Thyroid gland (tissue), 4 donors: ENCODE measurements at regions not wholly inside any gene's neighbourhood (a gene's known extent, or its start where the extent isn't known, plus 50 kb on each side); places are given as distances from the start of the nearest gene placed in this dataset.

Experiments
- DNase-seq, 2 donors: peaks; one replicate each; pipeline ENCODE4 v3.0.0-alpha.2; 2019
- H3K27ac ChIP-seq, 3 donors: fragments of 200-600 bp; sonication (generic); 1 replicate in 2 of 3; 2 replicates in 1 of 3; pipeline ENCODE4 v1.5.1; 2016 to 2019; ENCODE audit warnings: mild to moderate bottlenecking in 1 of 3, moderate library complexity in 1 of 3
- H3K27me3 ChIP-seq: fragments of 200-600 bp; sonication (generic); one replicate; pipeline ENCODE4 v1.5.1; 2019
- H3K36me3 ChIP-seq, 2 donors: fragments of 200-600 bp; sonication (generic); one replicate each; pipeline ENCODE4 v1.5.1; 2016 to 2019
- H3K4me1 ChIP-seq, 2 donors: fragments of 200-600 bp; sonication (generic); one replicate each; pipeline ENCODE4 v1.5.1; 2017 to 2019
- H3K4me3 ChIP-seq, 3 donors: fragments of 200-600 bp; sonication (generic); replicated peaks in 1 of 3; 1 replicate in 2 of 3; 2 replicates in 1 of 3; pipeline ENCODE4 v1.5.1; 2016; ENCODE audit warnings: mild to moderate bottlenecking in 1 of 3
- H3K9me3 ChIP-seq: fragments of 200-600 bp; sonication (generic); one replicate; pipeline ENCODE4 v1.5.1; 2017
- CTCF ChIP-seq, 6 experiments: fragments of 200-600 bp in 3 of 6; fragments of 450-650 bp in 3 of 6; sonication (generic) in 3 of 6; IDR thresholded peaks; one replicate each; pipeline ENCODE4 v1.5.1; 2016 to 2019; ENCODE audit warnings: antibody characterized with exemption in 6 of 6, mild to moderate bottlenecking in 2 of 6, inconsistent platforms in 1 of 6, moderate library complexity in 1 of 6
- POLR2A ChIP-seq, 2 donors: fragments of 450-650 bp; IDR thresholded peaks; one replicate each; pipeline ENCODE4 v1.6.1; 2017; ENCODE audit warnings: antibody characterized with exemption in 2 of 2, mild to moderate bottlenecking in 2 of 2, moderate library complexity in 1 of 2
- WGBS, 2 donors: methylation state at CpG; one replicate each; pipeline ENCODE4 v1.1.5; 2017; 5-methylcytosine and 5-hydroxymethylcytosine counted together
- intact Hi-C: fragments of 100-400 bp; cut with DNase I; formaldehyde crosslinking; loops from one replicate; pipeline ENCODE4 v1.15.1; 2023

- TF ChIP-seq CTCF (IDR thresholded peaks at IDR 0.05), result no peak
- TF ChIP-seq POLR2A (IDR thresholded peaks at IDR 0.05), result no peak
- no peaks in the 10 kb centered on the region for H3K9me3 ChIP-seq
- intact Hi-C loops, result no loop called here
- H3K27ac ChIP-seq, result no peak overlapping the region
- no peaks in the 10 kb centered on the region for H3K36me3 ChIP-seq
- H3K4me3 ChIP-seq, result no peak overlapping the region
- no peaks in the 10 kb centered on the region for H3K4me1 ChIP-seq
- DNase-seq, result no peak
- no peaks in the 10 kb centered on the region for H3K27me3 ChIP-seq
- 98 to 99% methylated on average over 2 of the region's 2 CpGs for WGBS, 2 donors
Observed at GRCh38 chr1:56313560-56313959, 265.8 kb downstream of the PLPP3 start.

- intact Hi-C loops, result no loop called here
Observed at GRCh38 chr1:56311766-56312165, 267.6 kb downstream of the PLPP3 start.

GRCh38 chr1:56310945-56311344 lies 268.4 kb downstream of the PLPP3 start:
- no peak for DNase-seq
- WGBS, 2 donors, result 85 to 95% methylated on average over 3 of the region's 3 CpGs
- no peaks in the 10 kb centered on the region for H3K27me3 ChIP-seq
- intact Hi-C loops, result no loop called here
- TF ChIP-seq POLR2A (IDR thresholded peaks at IDR 0.05) (no peak), CTCF (IDR thresholded peaks at IDR 0.05) (no peak)
- H3K4me1 ChIP-seq, result no peaks in the 10 kb centered on the region
- H3K36me3 ChIP-seq, result no peaks in the 10 kb centered on the region
- H3K4me3 ChIP-seq, result no peak overlapping the region
- no peak overlapping the region for H3K27ac ChIP-seq
- no peaks in the 10 kb centered on the region for H3K9me3 ChIP-seq

More at GRCh38 chr1:56311766-56312165, 267.6 kb downstream of the PLPP3 start:
- H3K27ac ChIP-seq, result no peak overlapping the region
- H3K27me3 ChIP-seq, result no peaks in the 10 kb centered on the region
- H3K4me1 ChIP-seq, result no peaks in the 10 kb centered on the region
- H3K4me3 ChIP-seq, result no peak overlapping the region
- WGBS, 2 donors, result 47 to 76% methylated on average over 2 of the region's 2 CpGs
- TF ChIP-seq CTCF (IDR thresholded peaks at IDR 0.05) (no peak), POLR2A (IDR thresholded peaks at IDR 0.05) (no peak)
- no peaks in the 10 kb centered on the region for H3K9me3 ChIP-seq
- no peak for DNase-seq
- H3K36me3 ChIP-seq, result no peaks in the 10 kb centered on the region

GRCh38 chr1:56309065-56309464 lies 270.3 kb downstream of the PLPP3 start:
- intact Hi-C loops, result no loop called here
- 82 to 84% methylated on average over 1 of the region's 1 CpG for WGBS, 2 donors
- no peak for DNase-seq
- Histone ChIP-seq H3K4me1 (no peaks in the 10 kb centered on the region), H3K36me3 (no peaks in the 10 kb centered on the region), H3K4me3 (no peak overlapping the region), H3K27ac (no peak overlapping the region), H3K27me3 (no peaks in the 10 kb centered on the region), H3K9me3 (no peaks in the 10 kb centered on the region)
- TF ChIP-seq CTCF (IDR thresholded peaks at IDR 0.05) (no peak), POLR2A (IDR thresholded peaks at IDR 0.05) (no peak)

- no peak overlapping the region for H3K27ac ChIP-seq
- DNase-seq, result no peak
- intact Hi-C loops, result no loop called here
- H3K27me3 ChIP-seq, result no peaks in the 10 kb centered on the region
- H3K36me3 ChIP-seq, result no peaks in the 10 kb centered on the region
- TF ChIP-seq POLR2A (IDR thresholded peaks at IDR 0.05), result no peak
- WGBS, 2 donors, result 82 to 87% methylated on average over 4 of the region's 4 CpGs
- H3K4me1 ChIP-seq, result no peaks in the 10 kb centered on the region
- H3K9me3 ChIP-seq, result no peaks in the 10 kb centered on the region
- no peak overlapping the region for H3K4me3 ChIP-seq
Observed at GRCh38 chr1:56304975-56305374, 274.4 kb downstream of the PLPP3 start.

- WGBS, 2 donors, result 100% methylated on average over 1 of the region's 1 CpG
- Histone ChIP-seq H3K27me3 (no peaks in the 10 kb centered on the region), H3K9me3 (no peaks in the 10 kb centered on the region), H3K27ac (no peak overlapping the region), H3K4me1 (no peaks in the 10 kb centered on the region), H3K4me3 (no peak overlapping the region), H3K36me3 (no peaks in the 10 kb centered on the region)
- intact Hi-C loops, result no loop called here
- no peak for DNase-seq
- TF ChIP-seq CTCF (IDR thresholded peaks at IDR 0.05), result no peak
- TF ChIP-seq POLR2A (IDR thresholded peaks at IDR 0.05), result no peak
Observed at GRCh38 chr1:56303805-56304204, 275.6 kb downstream of the PLPP3 start.
